GM19043 (cell line): ENCODE measurements at regions not wholly inside any gene's neighbourhood (a gene's known extent, or its start where the extent isn't known, plus 50 kb on each side); places are given as distances from the start of the nearest gene placed in this dataset.
A peak's percentile ranks its signal among the peaks of the same experiment; 100 is the strongest.
"Not testable (repeated sequence)": the region's sequence is repeated elsewhere in the genome, so short reads cannot be mapped to it uniquely, and the experiment has no call there.

ENCODE experiments used
- ATAC-seq: cut with Tn5 transposase; IDR thresholded peaks from one replicate; pipeline ENCODE4 v1.9.1; 2021; ENCODE audit warnings: low read depth; ENCODE audit not compliant: unreplicated experiment

GRCh38 chr15:77897896-77898406, 179.6 kb downstream of the TBC1D2B start:
- no peak for ATAC-seq

- not testable (repeated sequence) for ATAC-seq
Measured at GRCh38 chr15:77897113-77897895, 180.2 kb downstream of the TBC1D2B start.

- ATAC-seq, result not testable (repeated sequence)
Measured at GRCh38 chr15:77896147-77897112, 181.1 kb downstream of the TBC1D2B start.

GRCh38 chr15:77895742-77896141, 181.8 kb downstream of the TBC1D2B start:
- no peak for ATAC-seq

- ATAC-seq, result not testable (repeated sequence)
Measured at GRCh38 chr15:77895145-77895544, 182.4 kb downstream of the TBC1D2B start.

- ATAC-seq, result not testable (repeated sequence)
Measured at GRCh38 chr15:77893671-77894640, 183.6 kb downstream of the TBC1D2B start.

- ATAC-seq, result not testable (repeated sequence)
Measured at GRCh38 chr15:77893246-77893645, 184.3 kb downstream of the TBC1D2B start.

GRCh38 chr15:77892335-77892734, 185.2 kb downstream of the TBC1D2B start:
- ATAC-seq, result no peak

GRCh38 chr15:77891862-77892261, 185.6 kb downstream of the TBC1D2B start:
- not testable (repeated sequence) for ATAC-seq

- ATAC-seq, result peak; percentile 71
Measured at GRCh38 chr15:77890911-77891801, 186.4 kb downstream of the TBC1D2B start.

GRCh38 chr15:77889828-77890725, 187.4 kb downstream of the TBC1D2B start:
- not testable (repeated sequence) for ATAC-seq

- no peak for ATAC-seq
Measured at GRCh38 chr15:77889009-77889806, 188.3 kb downstream of the TBC1D2B start.

- not testable (repeated sequence) for ATAC-seq
Measured at GRCh38 chr15:77887563-77888429, 189.7 kb downstream of the TBC1D2B start.

GRCh38 chr15:77886805-77887448, 190.6 kb downstream of the TBC1D2B start:
- no peak for ATAC-seq

- ATAC-seq, result not testable (repeated sequence)
Measured at GRCh38 chr15:77885877-77886500, 191.5 kb downstream of the TBC1D2B start.
